CD4-positive, alpha-beta T cell treated with Interleukin-1 beta for 1 hour (primary cell): ENCODE measurements at regions not wholly inside any gene's neighbourhood (a gene's known extent, or its start where the extent isn't known, plus 50 kb on each side); places are given as distances from the start of the nearest gene placed in this dataset.
"Not testable (repeated sequence)": the region's sequence is repeated elsewhere in the genome, so short reads cannot be mapped to it uniquely, and the experiment has no call there.

Source experiments
- DNase-seq, 2 donors: peaks; one replicate each; pipeline ENCODE4 v3.0.0-alpha.2; 2020 to 2022

DNA sequence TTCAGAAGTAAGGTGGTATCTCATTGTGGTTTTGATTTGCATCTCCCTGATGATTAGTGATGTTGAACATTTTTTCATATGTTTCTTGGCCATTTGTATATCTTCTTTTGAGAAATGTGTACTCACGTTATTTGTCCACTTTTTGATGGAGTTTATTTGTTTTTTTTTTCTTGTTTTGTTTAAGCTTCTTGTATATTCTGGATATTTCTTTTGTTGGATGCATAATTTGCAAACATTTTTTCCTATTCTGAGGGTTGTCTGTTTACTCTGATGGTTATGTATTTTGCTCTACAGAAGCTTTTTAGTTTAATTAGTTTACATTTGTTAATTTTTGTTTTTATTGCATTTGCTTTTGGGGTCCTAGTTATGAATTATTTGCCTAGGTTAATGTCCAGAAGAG lies 927.4 kb upstream of the LRFN5 start:
- DNase-seq = no peak

DNA sequence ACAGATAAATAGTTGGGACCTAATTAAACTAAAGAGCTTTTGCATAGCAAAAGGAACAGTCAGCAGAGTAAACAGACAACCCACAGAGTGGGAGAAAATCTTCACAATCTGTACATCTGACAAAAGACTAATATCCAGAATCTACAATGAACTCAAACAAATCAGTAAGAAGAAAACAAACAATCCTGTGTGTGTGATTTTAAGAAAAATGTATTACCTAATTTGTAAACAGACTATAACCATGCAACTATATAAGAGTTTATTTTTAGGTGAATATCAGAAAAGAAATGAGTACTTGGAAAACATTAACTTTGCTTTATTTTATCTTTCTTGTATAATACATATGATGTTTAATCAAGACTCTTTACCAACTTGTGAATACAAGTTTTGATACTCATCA lies 929.5 kb upstream of the LRFN5 start:
- DNase-seq = not testable (repeated sequence)

DNA sequence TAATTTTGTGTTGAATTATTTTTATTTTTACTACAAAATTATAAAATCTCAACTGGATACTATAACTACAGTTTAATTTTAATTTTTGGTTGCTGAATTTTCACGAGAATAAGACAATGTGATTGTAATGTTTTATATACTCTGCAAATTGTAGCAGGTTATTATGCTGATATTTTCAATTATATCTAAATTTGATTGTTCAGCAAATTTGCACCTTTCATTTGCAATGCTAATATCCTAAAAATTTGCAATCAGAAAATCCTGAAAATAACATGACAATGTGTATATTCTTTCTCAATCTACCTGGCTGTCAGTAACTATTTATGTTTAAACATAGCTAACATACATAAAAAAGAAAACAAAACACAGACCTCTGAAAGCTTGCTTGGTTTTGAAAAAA lies 932.2 kb upstream of the LRFN5 start:
- DNase-seq = no peak

DNA sequence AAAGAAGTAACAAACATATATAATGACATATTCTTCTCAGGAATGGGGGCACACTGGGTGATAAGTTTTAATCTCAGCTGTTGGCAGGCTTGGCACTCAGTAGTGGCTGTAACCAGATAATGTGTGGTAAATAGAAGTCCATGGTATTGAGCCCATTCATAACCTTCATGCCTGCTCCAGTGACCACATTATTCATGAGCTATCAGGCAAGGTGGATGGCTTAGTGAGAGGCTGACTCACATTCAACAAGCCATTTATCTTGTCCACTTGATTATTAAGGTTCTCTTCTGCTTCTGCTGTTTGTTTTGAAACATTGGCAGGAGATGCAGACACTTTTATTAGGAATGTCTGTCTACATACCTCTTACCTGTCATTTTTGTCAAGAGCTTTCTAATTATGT lies 950.4 kb upstream of the LRFN5 start:
- no peak for DNase-seq

DNA sequence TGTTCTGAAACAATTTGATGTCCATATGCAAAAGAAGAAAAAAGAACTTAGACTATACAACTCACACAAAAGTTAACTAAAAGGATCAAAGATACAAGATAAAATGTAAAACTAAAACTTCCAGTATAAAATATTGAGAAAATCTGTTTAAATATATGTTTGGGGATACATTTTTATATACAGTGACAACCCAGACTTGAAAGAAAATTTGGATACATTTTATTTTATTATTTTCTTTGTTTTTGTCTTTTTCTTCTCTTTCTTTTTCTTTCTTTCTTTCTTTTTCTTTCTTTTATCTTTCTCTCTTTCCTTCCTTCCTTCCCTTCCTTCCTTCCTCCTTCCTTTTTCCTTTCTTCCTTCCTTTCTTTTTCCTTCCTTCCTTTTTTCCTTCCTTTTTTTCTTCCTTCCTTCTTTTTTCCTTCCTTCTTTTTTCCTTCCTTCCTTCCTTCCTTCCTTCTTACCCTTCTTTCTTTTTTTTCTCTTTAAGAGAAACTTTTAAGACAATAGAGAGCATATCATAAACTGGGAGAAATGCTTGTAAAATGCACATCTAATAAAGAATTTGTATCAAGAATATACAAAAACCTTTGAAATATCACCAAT lies 954.5 kb upstream of the LRFN5 start:
- DNase-seq = no peak

DNA sequence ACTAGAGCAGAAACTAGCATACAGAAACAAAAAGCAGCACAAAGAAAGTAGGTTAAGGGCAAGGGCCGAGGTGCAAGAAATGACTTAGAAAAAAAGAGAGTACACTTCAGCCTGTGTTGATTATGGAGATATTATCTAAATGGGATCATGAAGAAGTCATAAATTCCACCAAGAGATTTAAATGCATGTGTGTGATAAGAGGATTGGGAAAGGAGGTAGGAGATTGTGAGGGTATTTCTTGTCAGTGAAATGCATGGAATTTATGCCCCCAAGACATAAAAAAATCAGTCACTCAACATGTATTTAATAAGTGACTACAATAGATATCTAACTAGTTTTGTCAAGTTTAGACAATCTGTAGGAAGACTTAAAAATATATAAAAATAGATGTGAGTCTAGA lies 976.2 kb upstream of the LRFN5 start:
- DNase-seq = no peak

DNA sequence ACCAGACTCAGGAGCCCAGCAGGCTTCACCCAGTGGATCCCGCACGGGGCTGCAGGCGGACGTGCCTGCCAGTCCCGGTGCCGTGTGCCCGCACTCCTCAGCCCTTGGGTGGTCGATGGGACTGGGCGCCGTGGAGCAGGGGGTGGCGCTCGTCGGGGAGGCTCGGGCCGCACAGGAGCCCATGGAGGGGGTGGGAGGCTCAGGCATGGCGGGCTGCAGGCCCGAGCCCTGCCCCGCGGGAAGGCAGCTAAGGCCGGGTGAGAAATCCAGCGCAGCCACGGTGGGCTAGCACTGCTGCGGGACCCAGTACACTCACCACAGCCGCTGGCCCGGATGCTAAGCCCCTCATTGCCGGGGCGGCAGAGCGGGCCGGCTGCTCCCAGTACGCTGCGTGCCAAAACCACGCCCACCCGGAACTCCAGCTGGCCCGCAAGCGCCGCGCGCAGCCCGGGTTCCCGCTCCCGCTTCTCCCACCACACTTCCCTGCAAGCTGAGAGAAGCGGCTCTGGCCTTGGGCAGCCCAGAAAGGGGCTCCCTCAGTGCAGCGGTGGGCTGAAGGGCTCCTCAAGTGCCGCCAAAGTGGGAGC lies 977.0 kb upstream of the LRFN5 start:
- not testable (repeated sequence) for DNase-seq

DNA sequence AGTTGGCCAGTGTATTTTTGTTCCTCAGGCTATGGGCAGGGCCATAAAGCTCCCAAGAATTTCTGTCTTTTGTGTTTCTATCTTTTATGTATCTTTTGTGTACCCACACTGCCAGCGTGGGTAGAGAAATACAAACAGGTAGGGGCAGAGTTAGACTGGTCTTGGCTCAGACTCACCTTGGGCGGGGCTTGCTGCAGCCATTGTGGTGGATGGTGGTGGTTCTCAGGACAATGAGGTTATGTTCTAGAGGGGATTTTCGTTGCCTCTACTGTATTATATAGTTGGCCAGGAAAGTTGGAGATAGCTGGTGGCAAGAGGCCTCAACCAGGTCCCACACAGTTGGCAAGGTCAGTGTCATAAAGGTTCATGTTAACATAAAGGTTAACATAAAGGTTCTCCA lies 977.5 kb upstream of the LRFN5 start:
- DNase-seq = no peak

DNA sequence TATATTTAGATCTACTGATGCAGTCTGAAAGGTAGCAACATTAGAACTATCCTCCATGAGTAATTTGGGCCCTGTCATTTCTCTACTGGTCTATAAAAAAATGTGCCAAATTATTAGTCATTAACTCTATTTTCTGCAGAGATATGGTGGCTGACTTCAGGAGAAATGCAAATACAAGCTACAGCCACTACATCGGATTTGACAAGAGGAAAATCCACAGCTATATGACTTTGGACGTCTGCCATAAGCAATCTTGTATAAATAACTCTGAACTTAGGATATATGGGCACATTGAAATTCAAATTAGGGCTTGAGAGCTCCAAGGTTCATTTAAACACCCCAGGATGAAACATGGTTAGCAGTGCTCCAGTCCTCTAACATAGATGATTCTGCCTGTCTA lies 983.0 kb upstream of the LRFN5 start:
- DNase-seq = no peak

DNA sequence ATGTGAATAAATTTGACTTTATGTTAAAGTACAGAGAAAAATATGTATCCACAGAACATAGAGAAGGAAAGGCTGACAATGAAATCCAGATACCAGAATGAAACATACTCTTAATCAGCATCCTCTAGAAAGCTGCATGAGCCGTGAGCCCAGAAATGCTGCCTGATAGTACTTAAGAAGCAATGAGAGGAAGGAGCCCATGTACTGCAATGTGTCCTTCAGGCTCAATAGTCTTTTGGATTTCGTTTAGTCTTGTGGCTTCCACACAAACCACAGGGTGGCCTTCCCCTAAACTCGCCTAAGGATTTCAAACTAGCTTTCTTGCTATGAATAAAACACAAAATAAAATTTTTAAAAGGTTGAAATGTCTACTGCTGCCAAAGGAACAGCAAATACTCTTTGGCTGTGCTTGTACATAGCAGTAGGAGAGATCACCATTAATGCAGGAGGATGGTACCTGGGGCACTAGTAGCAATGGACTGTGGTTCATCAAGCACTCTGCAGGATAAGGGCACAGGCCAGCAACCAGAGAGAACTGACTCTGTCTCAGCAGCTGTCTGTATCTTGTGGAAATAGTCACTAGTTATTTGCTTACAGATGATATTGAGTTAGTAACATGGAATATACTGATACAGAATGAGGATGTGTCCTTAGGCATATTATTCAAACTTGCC lies 988.3 kb upstream of the LRFN5 start:
- no peak for DNase-seq

DNA sequence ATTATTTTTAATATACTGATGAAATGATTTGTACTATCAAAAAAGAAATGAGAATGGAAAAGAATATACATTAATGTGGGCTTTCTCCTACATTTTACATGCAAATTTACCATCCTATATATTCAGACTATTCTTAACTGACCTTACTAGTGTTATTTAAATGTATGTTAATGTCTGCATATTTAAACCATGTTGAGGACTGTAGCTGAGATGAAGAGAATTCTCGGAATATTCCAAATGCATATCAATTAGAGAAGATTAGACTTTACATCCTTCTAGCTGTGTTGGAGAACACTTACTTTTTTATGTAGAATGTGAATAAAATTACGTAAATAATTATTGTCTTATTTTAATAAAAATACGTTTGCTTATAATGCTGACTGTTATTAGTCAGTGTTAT lies 990.1 kb upstream of the LRFN5 start:
- no peak for DNase-seq

DNA sequence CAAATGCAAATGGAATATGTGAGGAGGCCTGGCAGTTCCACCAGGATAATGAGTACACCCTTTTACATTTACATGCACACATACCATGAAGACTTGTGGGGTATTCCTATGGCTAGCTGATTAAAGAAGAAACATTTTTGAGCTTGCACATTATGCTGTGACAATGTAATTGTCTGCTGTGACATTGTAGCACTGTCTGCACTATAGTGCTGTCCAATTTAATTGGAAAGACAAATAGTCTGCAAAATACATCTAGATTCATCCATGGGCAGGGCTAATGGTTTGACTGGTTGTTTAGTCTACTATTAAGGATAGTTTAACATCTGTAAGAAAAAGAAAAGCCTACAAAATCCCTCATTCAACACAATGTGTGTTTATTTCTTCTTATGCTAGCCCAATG lies 1005.6 kb upstream of the LRFN5 start:
- no peak for DNase-seq

DNA sequence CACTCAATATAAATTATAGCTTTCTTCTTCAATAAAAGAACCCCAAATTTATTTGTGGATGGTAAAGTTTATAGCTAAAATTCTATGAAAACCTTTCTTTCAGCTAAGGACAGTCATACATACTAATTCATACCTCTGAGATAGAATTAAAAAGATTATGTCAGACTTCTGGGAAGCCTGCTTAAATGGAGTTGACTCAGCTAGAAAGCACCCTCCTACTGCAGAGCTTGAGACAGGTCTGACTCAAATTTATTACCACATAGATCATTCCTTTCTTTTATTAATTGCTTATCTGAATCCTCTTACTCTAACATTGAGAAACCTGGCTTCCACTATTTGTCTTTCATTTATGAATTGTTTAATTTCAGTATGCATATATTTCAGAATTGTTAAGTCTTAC lies 1007.0 kb upstream of the LRFN5 start:
- no peak for DNase-seq

DNA sequence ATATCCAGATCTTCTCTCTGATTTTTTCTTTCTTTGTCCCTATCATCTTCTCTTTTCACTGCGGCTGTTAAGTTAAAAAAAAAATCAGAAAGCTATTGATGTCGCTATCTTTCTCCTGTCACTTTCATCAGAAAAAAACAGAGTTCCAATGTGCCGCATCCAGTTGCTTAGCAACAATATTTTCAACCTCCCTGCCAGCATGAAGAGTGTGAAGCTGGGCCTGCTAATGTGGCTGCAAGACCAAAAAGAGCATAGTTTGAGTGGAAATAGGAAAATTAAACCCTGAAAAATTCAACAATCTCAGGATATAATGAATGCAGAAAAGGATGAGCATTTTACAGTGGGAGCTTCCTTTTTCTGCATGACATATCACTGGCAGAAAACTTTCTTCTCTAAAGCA lies 1025.4 kb upstream of the LRFN5 start:
- no peak for DNase-seq

DNA sequence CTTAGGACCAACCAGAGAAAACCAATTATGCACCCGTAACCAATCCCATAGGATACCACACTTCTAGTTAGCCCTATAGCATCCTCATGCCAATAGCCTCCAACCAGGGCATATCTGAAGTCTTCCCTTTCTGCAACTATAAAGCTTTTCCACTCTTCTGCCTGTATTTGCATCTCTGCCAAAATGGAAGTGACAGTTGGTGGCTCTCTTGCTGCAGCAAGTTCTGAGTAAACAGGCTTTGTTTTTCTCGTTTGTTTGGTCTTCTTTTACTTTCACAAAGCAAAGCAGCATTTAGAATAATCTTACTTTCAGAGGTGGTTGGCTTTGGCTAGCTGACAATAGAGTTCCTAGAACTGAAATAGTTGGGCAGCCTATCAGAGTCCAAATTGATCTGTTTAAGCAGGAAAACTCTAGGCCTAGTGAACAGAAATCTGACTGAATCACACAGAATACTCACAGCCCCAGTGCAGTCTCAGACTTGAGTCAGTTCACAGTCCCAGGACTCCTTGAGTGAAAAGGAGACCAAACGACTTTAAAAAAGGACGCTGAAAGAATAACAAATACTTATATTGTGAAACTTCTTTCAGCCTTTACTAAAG lies 1029.7 kb upstream of the LRFN5 start:
- DNase-seq = no peak

DNA sequence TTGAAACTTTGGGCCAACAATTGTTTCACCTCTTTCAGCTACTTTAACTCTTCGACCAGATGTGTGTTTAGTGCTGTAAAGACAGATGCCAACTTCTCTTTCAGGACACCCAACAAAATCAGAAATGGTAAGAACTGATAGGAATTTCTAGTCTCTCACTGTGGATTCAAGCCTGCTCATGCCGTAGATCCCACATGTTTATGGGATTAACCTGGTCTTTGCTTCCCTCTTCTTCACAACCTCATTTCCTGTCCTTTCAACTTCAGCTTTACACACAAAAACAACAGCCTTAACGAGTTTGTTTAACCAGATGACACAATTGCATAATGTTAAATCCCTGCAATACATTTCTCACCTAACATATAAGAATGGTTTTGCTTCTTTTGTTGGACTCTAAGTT lies 1031.9 kb upstream of the LRFN5 start:
- DNase-seq = no peak

DNA sequence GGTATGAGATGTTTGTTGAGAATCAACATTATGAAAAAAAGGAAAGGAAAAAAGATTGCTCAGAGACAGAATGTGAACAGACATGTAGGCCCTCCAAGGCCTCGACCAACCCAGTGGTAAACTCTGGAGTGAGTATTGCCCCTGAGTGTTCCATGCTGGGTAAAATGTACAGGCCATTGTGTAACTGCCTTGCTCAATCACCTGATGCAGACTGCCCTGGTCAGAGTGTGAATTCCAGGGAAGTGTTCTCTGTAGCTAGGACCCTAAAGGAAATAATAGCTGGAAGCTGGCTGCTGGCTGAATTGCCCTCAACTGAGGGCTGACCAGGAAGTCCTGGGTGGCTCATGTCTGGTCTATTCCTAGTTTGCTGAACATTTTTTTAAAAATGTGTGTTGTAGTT lies 1081.4 kb upstream of the LRFN5 start:
- no peak for DNase-seq

DNA sequence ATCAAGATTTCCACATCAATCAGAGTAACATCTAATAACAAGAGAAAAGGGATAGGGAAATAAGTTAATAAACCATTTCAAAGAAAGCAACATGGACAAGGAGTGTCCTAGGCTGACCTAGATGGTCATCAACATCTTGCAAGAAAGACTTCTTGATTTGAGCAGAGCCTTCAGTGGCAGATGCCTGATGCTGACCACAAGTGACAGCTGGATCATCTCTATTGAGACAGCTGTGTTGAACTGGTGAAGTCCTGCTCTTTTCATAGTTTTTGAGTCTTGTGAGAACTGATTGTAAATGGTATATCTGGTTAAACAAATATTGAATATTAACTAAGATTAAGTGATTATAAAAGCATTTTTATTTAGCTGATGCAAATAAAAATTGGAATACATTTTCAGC lies 1083.6 kb upstream of the LRFN5 start:
- no peak for DNase-seq

DNA sequence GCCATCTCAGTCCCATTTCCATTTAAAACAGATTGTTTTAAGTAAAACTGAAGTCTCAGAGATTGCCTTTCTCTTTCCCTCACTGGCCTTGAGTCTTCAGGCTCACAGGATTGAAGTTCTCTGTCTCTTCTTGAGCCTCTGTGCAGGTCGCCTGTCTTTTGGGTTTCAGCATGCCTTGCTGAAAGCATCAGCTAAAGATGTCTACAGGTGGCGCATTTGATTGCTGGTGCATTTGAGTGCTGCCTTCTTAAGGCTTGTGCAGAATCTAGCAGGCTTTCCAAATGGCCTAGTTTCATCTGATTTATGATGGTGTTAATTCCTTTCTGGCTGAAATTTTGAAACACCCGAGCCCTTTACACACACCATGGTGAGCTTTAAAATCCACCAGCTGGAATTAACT lies 1062.2 kb upstream of the FBXO33 start:
- DNase-seq = no peak

DNA sequence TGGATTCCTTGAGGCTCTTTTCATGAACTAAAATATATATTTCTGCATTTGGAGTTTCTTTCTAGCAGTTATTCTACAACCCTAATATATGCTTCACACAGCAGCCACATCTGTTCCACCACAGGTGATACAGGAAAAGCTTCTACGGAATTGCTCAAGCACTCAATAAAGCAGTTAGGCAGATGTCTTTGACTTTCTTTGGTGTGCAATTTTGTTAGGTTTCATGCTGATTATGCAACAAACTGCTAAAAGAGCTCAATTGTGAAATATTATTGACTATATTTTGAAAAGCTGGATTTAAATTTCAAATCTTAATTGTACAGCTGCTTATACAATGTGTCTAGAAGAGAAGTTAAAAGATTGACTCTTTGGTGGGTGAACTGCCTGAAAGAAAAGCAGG lies 1055.6 kb upstream of the FBXO33 start:
- no peak for DNase-seq

DNA sequence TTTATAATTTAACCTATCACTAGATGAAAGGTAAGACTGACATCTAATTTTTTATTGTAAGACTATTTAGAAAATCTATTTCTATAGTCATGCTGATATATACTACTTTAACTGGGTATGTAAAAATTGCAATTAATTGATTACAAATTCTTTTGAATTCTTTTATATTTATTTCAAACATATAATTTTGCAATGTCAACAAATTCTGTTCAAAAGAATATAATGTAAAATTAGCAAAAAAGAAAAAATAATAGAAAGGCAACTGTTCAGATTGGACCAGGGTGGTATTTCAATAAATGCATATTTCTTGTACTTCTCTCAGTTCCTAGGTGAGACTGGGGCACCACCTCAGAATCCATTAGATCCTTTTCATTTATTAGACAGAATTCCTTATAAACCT lies 1053.5 kb upstream of the FBXO33 start:
- DNase-seq = no peak

DNA sequence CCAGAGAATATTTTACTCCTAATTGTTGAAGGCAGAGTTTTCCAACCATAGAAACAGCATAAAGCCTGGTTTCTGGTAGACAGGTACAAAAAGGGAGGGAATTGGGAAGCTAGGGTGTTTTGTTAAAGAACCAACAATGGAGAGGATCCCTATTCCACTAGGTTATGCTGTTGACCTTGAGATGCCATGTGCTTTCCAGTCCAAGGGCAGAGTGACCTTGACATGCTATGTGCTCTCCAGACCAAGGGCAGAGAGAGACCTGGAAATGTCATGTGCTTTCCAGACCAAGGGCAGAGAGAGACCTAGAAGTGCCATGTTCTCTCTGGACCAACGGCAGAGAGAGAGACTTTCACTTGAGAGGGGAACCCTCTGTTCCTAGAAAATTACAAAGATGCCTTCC lies 1043.8 kb upstream of the FBXO33 start:
- DNase-seq = no peak

DNA sequence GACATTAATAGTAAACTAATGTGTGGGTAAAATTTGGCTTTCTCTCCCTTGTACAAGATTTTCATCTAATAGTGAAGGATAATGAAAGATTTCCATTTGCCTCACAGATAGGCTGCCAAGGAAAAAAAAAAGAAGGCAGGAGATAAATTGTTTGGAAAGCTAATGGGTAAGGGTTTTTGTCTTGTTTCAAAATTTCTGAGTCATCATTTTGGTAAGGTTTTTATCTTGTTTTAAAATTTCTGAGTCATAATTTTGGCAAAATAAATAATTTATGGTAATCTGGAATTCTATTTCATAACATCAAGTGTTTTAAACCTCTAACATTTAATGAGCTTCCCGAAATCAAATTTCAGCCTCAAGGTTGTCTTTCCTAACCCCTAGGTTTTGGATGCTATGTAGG lies 1035.7 kb upstream of the FBXO33 start:
- no peak for DNase-seq

DNA sequence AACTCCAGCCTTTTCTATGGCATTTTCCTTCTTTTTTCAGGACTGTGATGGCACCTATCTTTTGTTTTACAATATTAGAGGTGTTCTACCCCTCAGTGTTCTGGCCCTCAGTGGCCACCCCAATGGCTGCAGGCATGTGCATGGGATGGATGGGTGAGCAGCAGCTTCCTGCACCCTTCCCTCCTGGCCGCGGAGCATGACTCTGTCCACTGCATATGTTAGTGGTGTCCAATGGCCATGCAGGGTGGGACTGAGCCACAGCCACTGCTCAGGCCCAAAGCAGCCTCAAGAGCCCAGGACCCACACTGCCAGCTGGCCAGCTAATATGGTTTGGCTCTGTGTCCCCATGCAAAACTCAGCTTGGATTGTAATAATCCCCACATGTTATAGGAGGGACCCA lies 1032.3 kb upstream of the FBXO33 start:
- no peak for DNase-seq

DNA sequence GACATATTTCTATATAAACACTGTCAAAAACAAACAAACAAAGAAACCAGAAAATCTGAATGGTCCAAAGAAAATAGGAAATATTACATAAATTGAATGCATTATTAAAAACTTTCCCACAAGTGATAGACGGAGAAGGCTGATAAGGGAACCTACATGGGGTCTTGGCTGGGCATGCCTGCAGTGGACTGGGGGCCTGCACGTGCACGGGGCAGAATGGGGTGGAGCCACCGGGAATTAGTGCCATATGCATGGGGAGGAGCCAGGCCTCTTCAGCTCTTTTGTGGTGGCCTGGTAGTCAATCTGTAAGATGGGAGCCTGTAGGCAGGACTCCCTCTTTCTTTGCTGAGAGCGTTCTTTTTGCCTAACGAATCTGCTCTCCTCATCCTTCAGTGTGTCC lies 1031.7 kb upstream of the FBXO33 start:
- no peak for DNase-seq
